ENCODE measurements at regions not wholly inside any gene's neighbourhood (a gene's known extent, or its start where the extent isn't known, plus 50 kb on each side); places are given as distances from the start of the nearest gene placed in this dataset.

DNA sequence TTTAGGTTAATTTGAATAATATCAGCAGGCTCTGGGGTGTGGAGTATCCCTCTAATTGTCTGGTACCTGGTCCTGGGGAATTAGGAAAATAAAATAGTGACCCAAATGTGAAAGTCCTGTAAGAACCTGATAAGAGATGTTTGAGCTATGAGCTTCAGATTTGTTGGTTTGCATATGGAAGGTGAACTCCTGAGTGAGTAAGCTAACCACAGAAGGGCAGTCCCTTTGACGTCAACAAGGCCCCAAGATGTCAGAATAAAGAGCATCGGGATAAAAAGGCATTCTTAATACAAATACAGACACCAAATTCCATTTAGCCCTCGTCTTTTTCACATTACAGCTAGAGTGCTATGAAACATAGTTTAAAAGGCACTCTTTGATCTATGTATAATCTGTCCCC lies 1366.3 kb upstream of the TMEFF2 start:
- TF ChIP-seq, protein P1, sequence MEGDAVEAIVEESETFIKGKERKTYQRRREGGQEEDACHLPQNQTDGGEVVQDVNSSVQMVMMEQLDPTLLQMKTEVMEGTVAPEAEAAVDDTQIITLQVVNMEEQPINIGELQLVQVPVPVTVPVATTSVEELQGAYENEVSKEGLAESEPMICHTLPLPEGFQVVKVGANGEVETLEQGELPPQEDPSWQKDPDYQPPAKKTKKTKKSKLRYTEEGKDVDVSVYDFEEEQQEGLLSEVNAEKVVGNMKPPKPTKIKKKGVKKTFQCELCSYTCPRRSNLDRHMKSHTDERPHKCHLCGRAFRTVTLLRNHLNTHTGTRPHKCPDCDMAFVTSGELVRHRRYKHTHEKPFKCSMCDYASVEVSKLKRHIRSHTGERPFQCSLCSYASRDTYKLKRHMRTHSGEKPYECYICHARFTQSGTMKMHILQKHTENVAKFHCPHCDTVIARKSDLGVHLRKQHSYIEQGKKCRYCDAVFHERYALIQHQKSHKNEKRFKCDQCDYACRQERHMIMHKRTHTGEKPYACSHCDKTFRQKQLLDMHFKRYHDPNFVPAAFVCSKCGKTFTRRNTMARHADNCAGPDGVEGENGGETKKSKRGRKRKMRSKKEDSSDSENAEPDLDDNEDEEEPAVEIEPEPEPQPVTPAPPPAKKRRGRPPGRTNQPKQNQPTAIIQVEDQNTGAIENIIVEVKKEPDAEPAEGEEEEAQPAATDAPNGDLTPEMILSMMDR (IDR thresholded peaks at IDR 0.05): no peak
- no peak for TF ChIP-seq TCF12 (IDR thresholded peaks at IDR 0.05)
